ENCODE measurements at regions not wholly inside any gene's neighbourhood (a gene's known extent, or its start where the extent isn't known, plus 50 kb on each side); places are given as distances from the start of the nearest gene placed in this dataset.

DNA sequence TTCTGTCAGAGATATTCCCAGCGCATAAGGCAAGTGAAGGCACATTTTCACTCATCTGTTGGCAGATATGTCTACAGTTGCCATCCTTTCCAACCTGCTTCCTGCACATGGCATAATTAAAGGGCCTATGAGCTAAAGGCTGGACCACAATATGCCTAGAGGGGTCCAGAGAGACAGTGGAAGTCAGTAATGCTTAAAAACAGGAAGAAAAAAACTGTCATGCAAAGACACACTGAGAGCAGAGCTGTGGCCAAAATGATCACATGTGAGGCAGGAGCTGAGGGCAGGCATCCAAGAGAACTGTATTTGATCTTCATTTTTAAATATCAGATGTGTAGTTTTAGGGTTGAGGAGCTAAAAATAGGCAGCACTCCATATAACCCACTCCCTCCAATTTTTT lies 125.0 kb upstream of the BACH2 start:
- TF ChIP-seq NFIC (IDR thresholded peaks at IDR 0.05; ENCODE audit: borderline replicate concordance), result no peak
- TF ChIP-seq, protein P1, sequence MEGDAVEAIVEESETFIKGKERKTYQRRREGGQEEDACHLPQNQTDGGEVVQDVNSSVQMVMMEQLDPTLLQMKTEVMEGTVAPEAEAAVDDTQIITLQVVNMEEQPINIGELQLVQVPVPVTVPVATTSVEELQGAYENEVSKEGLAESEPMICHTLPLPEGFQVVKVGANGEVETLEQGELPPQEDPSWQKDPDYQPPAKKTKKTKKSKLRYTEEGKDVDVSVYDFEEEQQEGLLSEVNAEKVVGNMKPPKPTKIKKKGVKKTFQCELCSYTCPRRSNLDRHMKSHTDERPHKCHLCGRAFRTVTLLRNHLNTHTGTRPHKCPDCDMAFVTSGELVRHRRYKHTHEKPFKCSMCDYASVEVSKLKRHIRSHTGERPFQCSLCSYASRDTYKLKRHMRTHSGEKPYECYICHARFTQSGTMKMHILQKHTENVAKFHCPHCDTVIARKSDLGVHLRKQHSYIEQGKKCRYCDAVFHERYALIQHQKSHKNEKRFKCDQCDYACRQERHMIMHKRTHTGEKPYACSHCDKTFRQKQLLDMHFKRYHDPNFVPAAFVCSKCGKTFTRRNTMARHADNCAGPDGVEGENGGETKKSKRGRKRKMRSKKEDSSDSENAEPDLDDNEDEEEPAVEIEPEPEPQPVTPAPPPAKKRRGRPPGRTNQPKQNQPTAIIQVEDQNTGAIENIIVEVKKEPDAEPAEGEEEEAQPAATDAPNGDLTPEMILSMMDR (IDR thresholded peaks at IDR 0.05), result no peak
